ENCODE measurements at regions not wholly inside any gene's neighbourhood (a gene's known extent, or its start where the extent isn't known, plus 50 kb on each side); places are given as distances from the start of the nearest gene placed in this dataset.

GRCh38 chr1:60488847-60489246 lies 415.3 kb upstream of the C1orf87 start:
- H2AFZ ChIP-seq (ENCODE audit: low read depth, low read length, severe bottlenecking), result no peak overlapping the region
- H3K27me3 ChIP-seq (ENCODE audit: low read length), result no peaks in the 10 kb centered on the region
- no peaks in the 10 kb centered on the region for H3F3A ChIP-seq (ENCODE audit: insufficient read depth)
- TF ChIP-seq CTCF (IDR thresholded peaks at IDR 0.05; ENCODE audit: insufficient read depth, low read length, poor library complexity, severe bottlenecking) (no peak), EZH2phosphoT487 (conservative IDR thresholded peaks at IDR 0.05; ENCODE audit: low read length) (no peak)
- H3K4me2 ChIP-seq (ENCODE audit: low read depth, low read length, poor library complexity, severe bottlenecking), result no peak overlapping the region
- H3K9me3 ChIP-seq (ENCODE audit: insufficient read depth, low read length), result no peaks in the 10 kb centered on the region
- no peak overlapping the region for H3K4me3 ChIP-seq (ENCODE audit: insufficient read depth, low read length, poor library complexity, severe bottlenecking)
- H4K20me1 ChIP-seq (ENCODE audit: low read depth, low read length), result no peaks in the 10 kb centered on the region
- no peaks in the 10 kb centered on the region for H3K9me2 ChIP-seq (replicated peaks; ENCODE audit: insufficient read depth, low read length)
- no peak overlapping the region for H3K9ac ChIP-seq (ENCODE audit: low read length)
- no peaks in the 10 kb centered on the region for H3K36me3 ChIP-seq (ENCODE audit: low read length)
- H3K79me2 ChIP-seq (ENCODE audit: insufficient read depth, low read length), result no peaks in the 10 kb centered on the region
- no peak overlapping the region for H3K27ac ChIP-seq (ENCODE audit: low read depth, low read length)

GRCh38 chr1:60487565-60488345 lies 414.2 kb upstream of the C1orf87 start:
- H3K9me3 ChIP-seq (ENCODE audit: insufficient read depth, low read length), result no peaks in the 10 kb centered on the region
- no peaks in the 10 kb centered on the region for H3K27me3 ChIP-seq (ENCODE audit: low read length)
- no peaks in the 10 kb centered on the region for H4K20me1 ChIP-seq (ENCODE audit: low read depth, low read length)
- H3K79me2 ChIP-seq (ENCODE audit: insufficient read depth, low read length), result no peaks in the 10 kb centered on the region
- no peak overlapping the region for H3K4me2 ChIP-seq (ENCODE audit: low read depth, low read length, poor library complexity, severe bottlenecking)
- H3K9ac ChIP-seq (ENCODE audit: low read length), result no peak overlapping the region
- TF ChIP-seq EZH2phosphoT487 (conservative IDR thresholded peaks at IDR 0.05; ENCODE audit: low read length), result no peak
- no peak for TF ChIP-seq CTCF (IDR thresholded peaks at IDR 0.05; ENCODE audit: insufficient read depth, low read length, poor library complexity, severe bottlenecking)
- H3F3A ChIP-seq (ENCODE audit: insufficient read depth), result no peaks in the 10 kb centered on the region
- no peak overlapping the region for H3K4me3 ChIP-seq (ENCODE audit: insufficient read depth, low read length, poor library complexity, severe bottlenecking)
- H3K27ac ChIP-seq (ENCODE audit: low read depth, low read length), result no peak overlapping the region
- H3K36me3 ChIP-seq (ENCODE audit: low read length), result no peaks in the 10 kb centered on the region
- H2AFZ ChIP-seq (ENCODE audit: low read depth, low read length, severe bottlenecking), result no peak overlapping the region
- no peaks in the 10 kb centered on the region for H3K9me2 ChIP-seq (replicated peaks; ENCODE audit: insufficient read depth, low read length)

GRCh38 chr1:60483509-60483908 lies 409.9 kb upstream of the C1orf87 start:
- no peak overlapping the region for H2AFZ ChIP-seq (ENCODE audit: low read depth, low read length, severe bottlenecking)
- no peaks in the 10 kb centered on the region for H3K9me3 ChIP-seq (ENCODE audit: insufficient read depth, low read length)
- no peaks in the 10 kb centered on the region for H3K79me2 ChIP-seq (ENCODE audit: insufficient read depth, low read length)
- H3K27me3 ChIP-seq (ENCODE audit: low read length), result no peaks in the 10 kb centered on the region
- H4K20me1 ChIP-seq (ENCODE audit: low read depth, low read length), result no peaks in the 10 kb centered on the region
- no peak for TF ChIP-seq EZH2phosphoT487 (conservative IDR thresholded peaks at IDR 0.05; ENCODE audit: low read length)
- TF ChIP-seq CTCF (IDR thresholded peaks at IDR 0.05; ENCODE audit: insufficient read depth, low read length, poor library complexity, severe bottlenecking), result no peak
- H3K4me3 ChIP-seq (ENCODE audit: insufficient read depth, low read length, poor library complexity, severe bottlenecking), result no peak overlapping the region
- H3K9ac ChIP-seq (ENCODE audit: low read length), result no peak overlapping the region
- no peak overlapping the region for H3K4me2 ChIP-seq (ENCODE audit: low read depth, low read length, poor library complexity, severe bottlenecking)
- H3K9me2 ChIP-seq (replicated peaks; ENCODE audit: insufficient read depth, low read length), result no peaks in the 10 kb centered on the region
- no peak overlapping the region for H3K27ac ChIP-seq (ENCODE audit: low read depth, low read length)
- H3F3A ChIP-seq (ENCODE audit: insufficient read depth), result no peaks in the 10 kb centered on the region
- H3K36me3 ChIP-seq (ENCODE audit: low read length), result no peaks in the 10 kb centered on the region

All from SU-DHL-6 (cell line).